ENCODE measurements at regions not wholly inside any gene's neighbourhood (a gene's known extent, or its start where the extent isn't known, plus 50 kb on each side); places are given as distances from the start of the nearest gene placed in this dataset.

DNA sequence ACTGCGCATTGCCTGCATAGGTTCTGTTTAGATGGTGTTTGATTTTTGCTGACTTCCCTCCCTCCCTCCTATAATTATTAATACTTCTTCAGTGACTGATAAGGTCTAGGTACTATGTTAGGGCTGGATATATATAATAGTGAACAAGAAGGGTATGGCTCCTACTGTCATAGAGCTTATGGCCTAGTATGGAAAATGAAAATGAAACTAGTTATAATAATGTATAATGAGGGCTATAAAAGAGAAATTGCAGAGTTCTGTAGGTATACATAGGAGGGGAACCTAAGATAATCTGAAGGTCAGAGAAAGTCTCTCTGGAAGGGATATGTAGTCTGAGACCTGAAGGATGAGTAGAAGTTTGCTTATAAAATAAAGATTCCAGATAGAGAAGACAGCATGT lies 102.1 kb downstream of the DCK start:
- ChIA-PET CTCF (no interaction called here), POLR2A (no interaction called here)
- FAIRE-seq (no peak), DNase-seq (ENCODE audit: low read depth, low spot score) (no peak)
- Histone ChIP-seq H3K27ac (ENCODE audit: insufficient read depth, low read depth, low read length) (no peak overlapping the region), H4K20me1 (replicated peaks; ENCODE audit: control insufficient read depth, extremely low read depth, insufficient read depth, low read length) (no peaks in the 10 kb centered on the region), H3K9me1 (replicated peaks; ENCODE audit: control insufficient read depth, extremely low read depth, insufficient read depth, low read length) (no peaks in the 10 kb centered on the region), H3K79me2 (ENCODE audit: control insufficient read depth, insufficient read depth, low read length) (no peaks in the 10 kb centered on the region), H3K36me3 (ENCODE audit: control insufficient read depth in 2 of 2, extremely low read depth in 1 of 2, insufficient read depth in 2 of 2, low read length in 2 of 2) (no peaks in the 10 kb centered on the region), H3K4me2 (ENCODE audit: insufficient read depth, low read length) (no peak overlapping the region), H3K4me1 (ENCODE audit: control insufficient read depth, extremely low read depth, insufficient read depth, low read length) (no peaks in the 10 kb centered on the region), H2AFZ (ENCODE audit: low read depth, low read length) (no peak overlapping the region), H3K9me3 (replicated peaks; ENCODE audit: control insufficient read depth, insufficient read depth, low read length) (no peaks in the 10 kb centered on the region), H3K27me3 (ENCODE audit: control insufficient read depth in 2 of 2, insufficient read depth in 2 of 2, low read length in 2 of 2) (no peaks in the 10 kb centered on the region), H3K4me3 (replicated peaks in 1 of 3; ENCODE audit: insufficient read depth in 1 of 3, low read depth in 1 of 3, low read length in 3 of 3) (no peak overlapping the region), H3K9ac (replicated peaks; ENCODE audit: extremely low read depth, insufficient read depth, low read length) (no peak overlapping the region)
- no TSS peak for BruUV-seq (replicated peaks)
- dilution Hi-C loops (cut with MboI; ENCODE audit: extremely low pct_ligation_motif_present, low sequenced_read_pairs), result no loop called here
- intact Hi-C loops (cut with micrococcal nuclease), result no loop called here
- TF ChIP-seq GATA2 (IDR thresholded peaks at IDR 0.05; ENCODE audit: insufficient read depth, insufficient read length, low read depth, low read length) (no peak), MYC (IDR thresholded peaks at IDR 0.05; ENCODE audit: low read depth, low read length) (no peak), POLR2A (IDR thresholded peaks at IDR 0.05; ENCODE audit: low read depth, low read length) (no peak), FOS (IDR thresholded peaks at IDR 0.05; ENCODE audit: borderline replicate concordance, insufficient read depth, low read length) (no peak), POLR2AphosphoS5 (IDR thresholded peaks at IDR 0.05; ENCODE audit: insufficient read depth, low read depth, low read length) (no peak), EZH2 (IDR thresholded peaks at IDR 0.05; ENCODE audit: borderline replicate concordance, low read depth, low read length, severe bottlenecking) (no peak)

- FAIRE-seq, result no peak
- intact Hi-C loops (cut with micrococcal nuclease), result no loop called here
These were observed 114.3 kb downstream of the DCK start for GRCh38 chr4:71107726-71108125.

More at GRCh38 chr4:71107726-71108125, 114.3 kb downstream of the DCK start:
- CTCF ChIA-PET, result interaction anchor here (1.1 kb wide), 1 partner anchor 9 kb away, joined by 3 read pairs; no protein-coding TSS in a partner anchor
- Histone ChIP-seq H3K9ac (replicated peaks; ENCODE audit: extremely low read depth, insufficient read depth, low read length) (no peak overlapping the region), H3K36me3 (ENCODE audit: control insufficient read depth in 2 of 2, extremely low read depth in 1 of 2, insufficient read depth in 2 of 2, low read length in 2 of 2) (no peaks in the 10 kb centered on the region), H4K20me1 (replicated peaks; ENCODE audit: control insufficient read depth, extremely low read depth, insufficient read depth, low read length) (no peaks in the 10 kb centered on the region), H3K9me1 (replicated peaks; ENCODE audit: control insufficient read depth, extremely low read depth, insufficient read depth, low read length) (no peaks in the 10 kb centered on the region), H3K4me3 (replicated peaks in 1 of 3; ENCODE audit: insufficient read depth in 1 of 3, low read depth in 1 of 3, low read length in 3 of 3) (no peak overlapping the region), H3K4me2 (ENCODE audit: insufficient read depth, low read length) (no peak overlapping the region), H3K27me3 (ENCODE audit: control insufficient read depth in 2 of 2, insufficient read depth in 2 of 2, low read length in 2 of 2) (no peaks in the 10 kb centered on the region), H3K4me1 (ENCODE audit: control insufficient read depth, extremely low read depth, insufficient read depth, low read length) (no peaks in the 10 kb centered on the region), H3K79me2 (ENCODE audit: control insufficient read depth, insufficient read depth, low read length) (no peaks in the 10 kb centered on the region), H3K9me3 (replicated peaks; ENCODE audit: control insufficient read depth, insufficient read depth, low read length) (no peaks in the 10 kb centered on the region), H2AFZ (ENCODE audit: low read depth, low read length) (no peak overlapping the region), H3K27ac (ENCODE audit: insufficient read depth, low read depth, low read length) (no peak overlapping the region)
- TF ChIP-seq FOS (IDR thresholded peaks at IDR 0.05; ENCODE audit: borderline replicate concordance, insufficient read depth, low read length) (no peak), MYC (IDR thresholded peaks at IDR 0.05; ENCODE audit: low read depth, low read length) (no peak), JUN (IDR thresholded peaks at IDR 0.05; ENCODE audit: borderline replicate concordance, insufficient read depth, insufficient read length, low read depth) (no peak), POLR2AphosphoS5 (IDR thresholded peaks at IDR 0.05; ENCODE audit: insufficient read depth, low read depth, low read length) (no peak), MAX (IDR thresholded peaks at IDR 0.05; ENCODE audit: insufficient read depth, insufficient read length) (no peak), GATA2 (IDR thresholded peaks at IDR 0.05; ENCODE audit: insufficient read depth, insufficient read length, low read depth, low read length) (no peak), EZH2 (IDR thresholded peaks at IDR 0.05; ENCODE audit: borderline replicate concordance, low read depth, low read length, severe bottlenecking) (no peak), POLR2A (IDR thresholded peaks at IDR 0.05; ENCODE audit: low read depth, low read length) (no peak)
- TF ChIP-seq, protein P1, sequence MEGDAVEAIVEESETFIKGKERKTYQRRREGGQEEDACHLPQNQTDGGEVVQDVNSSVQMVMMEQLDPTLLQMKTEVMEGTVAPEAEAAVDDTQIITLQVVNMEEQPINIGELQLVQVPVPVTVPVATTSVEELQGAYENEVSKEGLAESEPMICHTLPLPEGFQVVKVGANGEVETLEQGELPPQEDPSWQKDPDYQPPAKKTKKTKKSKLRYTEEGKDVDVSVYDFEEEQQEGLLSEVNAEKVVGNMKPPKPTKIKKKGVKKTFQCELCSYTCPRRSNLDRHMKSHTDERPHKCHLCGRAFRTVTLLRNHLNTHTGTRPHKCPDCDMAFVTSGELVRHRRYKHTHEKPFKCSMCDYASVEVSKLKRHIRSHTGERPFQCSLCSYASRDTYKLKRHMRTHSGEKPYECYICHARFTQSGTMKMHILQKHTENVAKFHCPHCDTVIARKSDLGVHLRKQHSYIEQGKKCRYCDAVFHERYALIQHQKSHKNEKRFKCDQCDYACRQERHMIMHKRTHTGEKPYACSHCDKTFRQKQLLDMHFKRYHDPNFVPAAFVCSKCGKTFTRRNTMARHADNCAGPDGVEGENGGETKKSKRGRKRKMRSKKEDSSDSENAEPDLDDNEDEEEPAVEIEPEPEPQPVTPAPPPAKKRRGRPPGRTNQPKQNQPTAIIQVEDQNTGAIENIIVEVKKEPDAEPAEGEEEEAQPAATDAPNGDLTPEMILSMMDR (IDR thresholded peaks at IDR 0.05; ENCODE audit: extremely low read depth in 1 of 2, insufficient read depth in 1 of 2, low read depth in 1 of 2, low read length in 2 of 2), result no peak
- no TSS peak for BruUV-seq (replicated peaks)
- dilution Hi-C loops (cut with MboI; ENCODE audit: extremely low pct_ligation_motif_present, low sequenced_read_pairs), result no loop called here
- no peak for DNase-seq (ENCODE audit: low read depth, low spot score)
- POLR2A ChIA-PET, result no interaction called here

All from endothelial cell of umbilical vein (primary cell).